ENCODE measurements at regions not wholly inside any gene's neighbourhood (a gene's known extent, or its start where the extent isn't known, plus 50 kb on each side); places are given as distances from the start of the nearest gene placed in this dataset.
"Not testable (repeated sequence)": the region's sequence is repeated elsewhere in the genome, so short reads cannot be mapped to it uniquely, and the experiment has no call there.

- DNase-seq: no peak
Observed at GRCh38 chr12:129959889-129960288, 56.1 kb upstream of the TMEM132D start.

- no peak for DNase-seq
Observed at GRCh38 chr12:129961091-129961490, 57.3 kb upstream of the TMEM132D start.

DNA sequence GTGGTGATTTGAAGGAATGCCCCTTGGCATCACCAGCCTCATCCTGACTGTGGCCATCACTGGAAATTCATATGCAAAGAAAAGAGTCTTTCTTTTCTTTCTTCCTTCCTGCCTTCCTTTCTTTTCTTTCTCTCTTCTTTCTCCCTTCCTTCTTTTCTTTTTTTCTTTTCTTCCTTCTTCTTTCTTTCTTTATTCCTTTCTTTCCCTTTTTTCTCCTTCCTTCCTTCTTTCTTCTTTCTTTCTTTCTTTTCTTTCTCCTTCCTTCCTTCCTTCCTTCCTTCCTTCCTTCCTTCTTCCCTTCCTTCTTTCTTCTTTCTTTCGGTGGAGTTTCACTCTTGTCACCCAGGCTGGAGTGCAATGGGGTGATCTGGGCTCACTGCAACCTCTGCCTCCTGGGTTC, 58.0 kb upstream of the TMEM132D start:
- DNase-seq: no peak

- no peak for DNase-seq
Observed at GRCh38 chr12:129964300-129964699, 60.5 kb upstream of the TMEM132D start.

- DNase-seq: no peak
Observed at GRCh38 chr12:129964826-129965457, 61.1 kb upstream of the TMEM132D start.

GRCh38 chr12:129966146-129966995, 62.5 kb upstream of the TMEM132D start:
- DNase-seq: no peak

GRCh38 chr12:129971721-129972120, 67.9 kb upstream of the TMEM132D start:
- no peak for DNase-seq

DNA sequence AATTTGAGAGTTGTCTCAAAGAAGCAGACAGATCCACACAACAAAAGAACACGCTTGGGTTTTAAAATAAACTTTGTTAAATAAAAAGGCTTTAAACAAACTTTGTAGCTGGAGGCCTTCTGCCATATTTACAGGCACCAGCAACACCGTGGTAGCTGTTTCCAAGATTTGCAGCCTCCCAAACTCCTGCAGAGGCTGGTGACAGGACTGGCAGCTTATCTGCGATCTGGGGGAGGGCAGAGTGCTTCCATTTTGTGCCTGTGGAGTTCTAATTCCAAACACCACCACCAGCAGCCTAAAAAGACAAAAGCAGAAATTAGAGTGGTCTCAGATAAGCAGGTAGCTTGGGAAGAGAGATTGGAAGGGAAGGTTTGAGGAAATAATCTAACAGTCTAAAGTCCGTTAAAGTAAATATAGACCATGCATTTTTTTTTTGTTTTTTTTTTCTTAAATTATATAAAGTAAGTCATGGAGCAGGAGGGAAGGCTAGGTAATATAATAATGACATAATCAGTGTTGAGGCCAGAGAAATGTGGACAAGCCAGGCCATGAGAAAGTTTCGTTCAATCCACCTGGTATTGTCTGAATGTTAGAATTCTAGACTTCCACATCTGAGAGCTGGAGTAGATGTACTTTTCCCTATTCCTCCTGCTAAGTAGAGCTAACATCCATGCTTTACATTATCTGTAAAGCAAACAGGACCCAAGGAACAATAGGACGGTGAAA, 69.6 kb upstream of the TMEM132D start:
- no peak for DNase-seq

DNA sequence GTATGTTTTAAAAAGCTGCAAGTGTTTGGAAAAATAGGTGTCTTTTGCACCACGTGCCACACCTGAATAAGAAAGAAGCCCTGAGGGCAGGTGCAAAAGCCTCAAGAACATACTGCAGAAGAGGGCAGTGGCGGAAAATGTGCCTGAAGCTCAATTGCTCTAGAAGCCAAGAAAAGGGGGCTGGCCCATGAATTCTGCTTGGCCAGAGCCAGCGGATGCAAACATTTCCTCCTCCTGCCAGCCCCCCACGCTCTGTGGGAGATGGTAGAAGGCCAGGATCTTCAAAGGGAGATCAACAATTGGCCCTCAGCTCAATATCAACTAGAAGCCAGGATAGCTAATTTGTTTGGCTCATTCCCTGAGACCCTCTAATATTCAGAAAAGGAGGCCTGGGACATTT, 80.3 kb upstream of the TMEM132D start:
- no peak for DNase-seq

GRCh38 chr12:129987841-129988240, 84.0 kb upstream of the TMEM132D start:
- DNase-seq: no peak

DNA sequence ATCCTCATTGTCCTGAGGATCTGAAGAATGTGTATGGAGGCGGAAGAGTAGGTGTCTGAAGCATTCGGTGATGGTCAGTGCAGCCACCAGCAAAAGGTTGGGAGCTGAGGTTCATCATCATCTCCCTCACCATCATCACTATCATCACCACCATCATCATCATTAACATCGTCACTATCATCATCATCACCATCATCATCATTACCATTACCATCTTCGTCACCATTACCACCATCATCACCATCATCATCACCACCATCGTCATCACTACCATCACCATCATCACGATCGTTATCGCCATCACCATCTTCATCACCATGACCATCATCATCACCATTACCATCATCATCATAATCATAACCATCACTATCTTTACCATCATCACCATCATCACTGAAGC, 90.8 kb upstream of the TMEM132D start:
- no peak for DNase-seq

- DNase-seq: no peak
Observed at GRCh38 chr12:129997239-129997638, 93.4 kb upstream of the TMEM132D start.

- not testable (repeated sequence) for DNase-seq
Observed at GRCh38 chr12:130004310-130004877, 100.6 kb upstream of the TMEM132D start.

- DNase-seq: no peak
Observed at GRCh38 chr12:130007771-130008170, 103.9 kb upstream of the TMEM132D start.

DNA sequence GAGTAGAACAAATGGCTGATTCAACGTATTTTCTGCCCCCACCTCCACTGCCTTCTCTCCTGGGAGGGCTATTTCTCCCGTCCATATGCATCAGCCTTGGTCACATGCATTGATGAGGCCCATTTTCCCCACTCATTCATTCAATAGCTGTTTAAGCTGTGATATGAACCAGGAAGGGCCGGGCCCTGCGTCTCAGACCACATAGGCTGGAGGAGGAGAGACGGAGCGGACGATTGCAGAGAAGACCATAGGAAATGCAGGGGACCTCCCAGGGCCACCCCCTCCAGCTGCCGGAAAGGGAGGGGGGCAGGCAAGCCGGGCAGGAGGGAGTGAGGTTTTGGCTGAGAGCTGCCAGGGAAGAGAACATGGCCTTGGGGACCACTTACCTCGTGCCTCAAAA, 104.4 kb upstream of the TMEM132D start:
- DNase-seq: no peak

GRCh38 chr12:130009961-130010360, 106.1 kb upstream of the TMEM132D start:
- DNase-seq: no peak

GRCh38 chr12:130011611-130012385, 108.0 kb upstream of the TMEM132D start:
- no peak for DNase-seq

- DNase-seq: peak; percentile 8
Observed at GRCh38 chr12:130013771-130014484, 110.1 kb upstream of the TMEM132D start.

- DNase-seq: no peak
Observed at GRCh38 chr12:130014485-130014807, 110.6 kb upstream of the TMEM132D start.

GRCh38 chr12:130016194-130016593, 112.4 kb upstream of the TMEM132D start:
- no peak for DNase-seq

GRCh38 chr12:130016986-130017385, 113.2 kb upstream of the TMEM132D start:
- no peak for DNase-seq

Measured in CD4-positive, alpha-beta T cell treated with Interleukin-21 for 1 hour (primary cell).